Umbilical cord (tissue), 1 donor: ENCODE measurements at regions not wholly inside any gene's neighbourhood (a gene's known extent, or its start where the extent isn't known, plus 50 kb on each side); places are given as distances from the start of the nearest gene placed in this dataset.
A peak's percentile ranks its signal among the peaks of the same experiment; 100 is the strongest.
"Not testable (repeated sequence)": the region's sequence is repeated elsewhere in the genome, so short reads cannot be mapped to it uniquely, and the experiment has no call there.

Experiments
- DNase-seq: peaks from one replicate; pipeline ENCODE4 v3.0.0-alpha.2; 2015; ENCODE audit warnings: low spot score

DNA sequence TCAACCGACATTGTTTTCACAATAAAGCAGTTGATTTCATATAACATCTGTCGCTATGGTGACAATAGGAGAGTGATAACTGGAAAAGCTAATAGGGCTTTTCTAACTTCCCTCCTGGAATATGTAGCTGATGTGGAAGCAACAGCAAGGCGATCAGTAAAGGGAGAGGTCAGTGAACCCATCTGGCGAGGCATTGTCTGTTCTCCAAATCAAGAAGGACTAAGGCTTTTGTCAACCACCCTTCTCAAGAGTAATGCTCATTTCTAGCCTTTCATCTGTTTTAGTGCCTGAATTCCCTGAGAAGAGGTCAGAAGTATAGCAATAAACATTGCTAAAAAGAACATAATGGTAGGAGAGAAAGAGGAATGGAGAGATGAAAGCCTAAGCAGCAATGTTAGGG is 201.3 kb downstream of the AKAP7 start:
- no peak for DNase-seq

DNA sequence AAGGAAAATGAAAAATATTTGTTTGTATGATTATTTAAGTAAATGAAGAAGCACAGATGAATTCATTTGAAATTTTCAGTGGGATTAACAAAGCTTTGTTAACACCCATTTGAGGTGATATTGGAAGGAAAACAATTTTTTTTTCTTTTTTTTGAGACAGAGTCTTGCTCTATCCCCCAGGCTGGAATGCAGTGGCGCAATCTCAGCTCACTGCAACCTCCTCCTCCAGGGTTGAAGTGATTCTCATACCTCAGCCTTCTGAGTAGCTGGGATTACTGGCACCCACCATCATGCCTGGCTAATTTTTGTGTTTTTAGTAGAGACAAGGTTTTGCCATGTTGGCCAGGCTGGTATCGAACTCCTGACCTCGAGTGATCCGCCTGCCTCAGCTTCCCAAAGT is 211.6 kb downstream of the AKAP7 start:
- DNase-seq = not testable (repeated sequence)

DNA sequence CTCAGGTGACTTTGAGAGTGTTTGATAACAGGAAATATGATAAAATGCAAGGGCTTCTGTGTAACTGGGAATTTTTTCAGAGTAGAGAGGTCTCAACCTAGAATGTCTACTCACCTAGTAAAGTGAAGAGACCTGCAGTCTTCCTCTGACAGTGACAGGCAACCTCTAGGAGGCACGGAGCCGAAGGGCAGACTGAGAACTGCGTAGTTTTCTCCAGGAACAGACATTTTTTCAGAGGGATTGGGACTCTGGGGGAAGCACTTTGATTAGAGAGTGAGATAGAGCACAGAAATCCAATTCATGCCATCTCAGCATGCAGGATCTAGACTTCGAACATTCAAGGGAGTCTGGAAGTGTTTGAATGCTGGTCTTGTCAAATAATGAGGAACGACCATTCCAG is 213.3 kb downstream of the AKAP7 start:
- DNase-seq = no peak

DNA sequence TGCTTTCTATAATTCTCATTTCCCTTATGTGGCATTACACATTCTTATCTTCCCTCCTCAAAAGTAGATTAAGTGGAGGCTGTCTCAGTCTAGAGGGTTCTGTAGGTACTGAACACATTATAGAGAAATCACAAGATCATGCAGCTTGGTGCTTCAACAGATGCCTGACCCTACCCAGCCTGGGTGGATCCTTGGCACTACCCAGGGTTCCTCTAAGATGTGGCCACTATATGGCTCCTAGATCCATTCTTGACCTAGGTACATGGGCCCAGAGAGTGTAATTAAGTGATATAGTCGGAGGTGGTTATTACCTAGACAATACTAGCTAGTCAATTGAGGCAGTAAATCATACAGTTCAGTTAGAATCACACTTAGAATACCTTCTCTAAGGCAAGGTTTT is 213.9 kb downstream of the AKAP7 start:
- DNase-seq = no peak

DNA sequence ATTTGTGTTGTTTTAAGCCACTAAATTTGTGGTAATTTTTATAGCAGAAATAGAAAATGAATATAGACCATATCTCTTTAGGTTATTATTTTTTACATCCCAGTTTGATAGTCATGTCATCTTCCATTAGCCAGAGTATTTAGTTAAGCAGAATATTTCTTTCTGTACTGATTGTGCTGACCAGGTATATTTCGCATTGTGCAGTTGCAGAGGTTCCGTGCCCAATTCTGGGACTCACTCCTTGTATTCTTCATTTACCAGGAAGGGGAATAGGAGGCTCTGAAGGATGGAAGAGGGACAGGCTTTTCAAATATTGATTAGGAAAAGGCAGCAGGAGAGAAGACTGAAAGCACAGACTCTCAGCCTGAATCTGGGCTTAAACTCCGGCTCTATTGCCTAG is 217.8 kb downstream of the AKAP7 start:
- DNase-seq = no peak

DNA sequence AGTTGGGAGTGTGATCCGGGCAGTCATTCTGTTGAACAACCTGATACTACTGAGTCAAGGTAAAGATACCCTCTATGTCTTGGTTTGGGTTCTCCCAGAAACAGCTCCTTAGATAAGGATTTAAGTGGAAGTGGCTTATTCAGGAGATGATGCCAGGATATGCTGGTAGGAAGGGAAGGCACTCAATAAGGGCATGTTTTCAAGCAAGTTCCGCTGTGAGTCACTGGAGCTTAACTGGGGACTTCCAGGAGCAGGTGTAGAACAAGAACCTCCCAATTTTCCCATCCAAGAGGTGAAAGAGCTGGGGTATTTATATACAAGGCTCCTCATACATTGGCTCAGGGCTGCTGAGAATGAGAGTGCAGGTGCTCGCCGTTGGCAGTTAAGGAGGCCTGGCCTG is 218.6 kb downstream of the AKAP7 start:
- no peak for DNase-seq

DNA sequence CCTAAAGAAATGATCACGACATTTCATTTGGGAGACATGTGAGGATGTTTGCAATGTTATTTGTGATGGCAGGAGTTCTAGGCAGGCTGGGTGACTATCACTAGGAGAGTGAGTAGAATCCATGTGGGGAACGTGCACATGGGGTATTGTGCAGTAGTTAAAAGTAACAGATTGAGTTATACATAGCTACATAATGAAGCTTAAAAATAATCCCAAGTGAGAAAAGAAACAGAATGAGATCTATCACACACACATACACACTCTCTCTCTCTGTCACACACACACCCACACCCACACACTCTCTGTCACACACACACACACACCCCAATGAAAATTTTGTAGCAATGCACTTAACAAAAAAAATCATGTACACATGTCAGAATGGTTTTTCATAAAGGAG is 218.7 kb upstream of the ARG1 start:
- no peak for DNase-seq

DNA sequence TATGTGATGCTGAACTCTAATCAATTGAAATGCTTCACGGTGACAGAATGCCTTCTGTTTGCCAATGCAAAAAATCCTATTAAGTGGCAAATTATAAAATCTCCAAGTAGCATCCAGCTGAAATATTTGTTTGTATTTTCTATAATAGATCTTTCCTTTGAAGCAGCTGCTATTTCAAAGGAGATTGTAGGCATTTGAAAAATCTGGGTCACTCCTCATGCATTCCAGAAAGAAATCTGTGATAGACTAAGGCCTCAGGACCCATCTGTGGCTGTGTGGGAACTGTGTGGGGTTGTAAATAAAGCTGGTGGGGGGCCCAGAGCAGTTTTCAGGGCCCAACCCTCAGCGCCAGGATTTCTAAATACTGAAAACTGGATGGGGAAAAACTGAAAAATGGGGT is 216.9 kb upstream of the ARG1 start:
- DNase-seq = no peak

DNA sequence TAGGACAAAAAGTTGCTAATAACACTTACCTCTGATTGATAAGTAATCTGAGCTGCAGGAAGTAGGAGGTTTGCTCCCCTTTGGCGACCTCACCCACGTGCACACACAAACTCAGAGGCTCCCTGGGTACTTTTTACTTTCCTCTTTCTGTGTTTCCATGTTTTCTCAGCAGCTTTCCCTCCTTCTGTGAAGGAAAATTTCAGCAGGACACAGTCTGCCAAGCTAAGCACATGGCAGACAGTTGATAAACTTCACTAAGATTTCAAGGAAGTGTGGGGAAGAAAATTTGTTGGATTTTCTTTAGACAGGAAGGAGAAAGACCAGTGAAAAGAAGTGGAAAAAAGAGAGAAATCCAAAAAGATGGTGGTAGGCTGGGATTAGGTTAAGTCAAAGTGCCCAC is 215.5 kb upstream of the ARG1 start:
- DNase-seq = no peak

DNA sequence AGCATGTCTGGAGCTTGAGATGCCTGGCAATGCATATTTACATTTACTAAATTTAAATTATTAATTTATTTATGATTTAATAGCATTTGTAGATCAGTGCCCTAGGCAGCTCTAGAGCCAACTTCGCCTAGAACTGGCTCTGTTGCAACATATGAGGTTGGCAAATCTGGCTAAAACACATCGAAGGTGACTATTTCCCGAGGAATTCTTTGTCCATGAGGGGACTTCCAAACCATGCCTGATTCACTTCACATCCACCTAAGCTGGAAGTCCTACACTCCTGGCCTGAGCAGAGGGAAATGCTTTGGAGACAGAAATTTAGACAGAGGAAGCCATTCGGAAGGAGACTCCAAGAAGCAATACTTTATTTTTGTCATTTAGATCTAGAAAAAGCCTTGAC is 211.0 kb upstream of the ARG1 start:
- DNase-seq = no peak

DNA sequence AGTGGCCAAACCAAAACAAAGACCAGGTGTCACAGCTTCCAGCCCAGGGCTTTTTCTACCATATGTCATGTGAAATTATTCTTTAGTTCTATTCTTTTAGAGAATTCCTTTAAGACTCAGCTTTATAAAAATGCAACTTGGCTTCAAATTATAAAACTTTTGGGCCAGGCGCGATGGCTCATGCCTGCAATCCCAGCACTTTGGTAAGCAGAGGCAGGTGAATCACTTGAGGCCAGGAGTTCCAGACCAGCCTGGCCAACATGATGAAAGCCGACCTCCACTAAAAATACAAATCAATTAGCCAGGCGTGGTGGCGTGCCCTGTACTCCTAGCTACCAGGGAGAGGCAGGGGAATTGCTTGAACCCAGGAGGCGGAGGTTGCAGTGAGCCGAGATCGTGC is 210.3 kb upstream of the ARG1 start:
- no peak for DNase-seq

DNA sequence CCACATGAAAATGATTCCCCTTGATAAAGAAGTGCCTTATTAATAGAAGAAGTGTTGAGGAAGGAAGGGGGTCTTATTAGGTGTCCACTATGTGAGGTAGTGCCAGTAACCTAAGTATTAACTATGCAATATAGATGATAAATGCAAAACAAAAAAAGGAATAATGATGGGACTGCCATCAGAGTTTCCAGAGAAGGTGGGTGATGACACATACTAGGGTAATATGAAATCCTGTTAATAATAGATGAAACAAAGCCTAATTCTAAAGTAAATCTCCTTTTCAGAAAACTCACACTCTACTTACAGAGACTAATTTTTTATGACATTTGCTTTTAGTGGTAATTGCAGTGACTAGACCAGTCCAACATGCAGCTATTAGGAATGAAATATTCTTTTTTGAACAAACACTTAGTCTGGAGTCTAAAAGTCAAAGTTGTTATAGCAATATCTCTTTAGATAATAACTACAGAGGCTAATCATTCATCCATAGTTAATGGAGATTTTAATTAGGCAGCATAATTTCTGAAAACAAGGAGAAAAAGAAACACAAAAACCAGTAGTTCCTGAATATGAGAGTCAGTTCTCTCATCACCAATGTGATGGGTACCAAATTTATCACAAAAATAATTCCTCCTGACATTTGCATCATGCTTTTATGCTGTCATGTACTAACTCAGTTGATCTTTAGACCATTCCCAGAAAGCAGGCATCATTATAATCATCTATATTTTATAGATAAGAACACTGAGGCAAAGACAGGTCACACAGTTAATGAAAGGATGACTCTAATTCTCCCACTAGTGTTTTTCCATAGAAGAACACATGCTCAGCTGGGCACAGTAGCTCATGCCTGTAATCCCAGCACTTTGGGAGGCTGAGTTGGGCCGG is 208.8 kb upstream of the ARG1 start:
- no peak for DNase-seq

DNA sequence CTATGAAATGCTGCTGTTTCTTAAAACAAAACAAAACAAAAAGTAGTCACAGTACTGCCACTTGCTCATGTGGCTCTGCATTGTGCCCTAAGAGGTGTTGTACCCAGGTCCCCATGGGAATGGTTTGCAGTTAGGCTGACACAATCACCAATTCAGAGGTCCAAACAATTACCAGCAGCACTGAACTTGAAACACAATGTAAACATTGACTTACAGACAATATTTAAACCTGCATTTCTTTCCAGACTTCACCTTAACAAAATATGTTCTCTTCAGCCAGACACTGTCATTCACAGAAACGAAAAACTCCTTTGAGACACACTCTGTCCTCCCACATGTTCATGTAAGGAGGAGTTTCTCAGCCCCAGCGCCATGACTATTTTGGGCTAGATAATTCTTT is 206.8 kb upstream of the ARG1 start:
- no peak for DNase-seq

DNA sequence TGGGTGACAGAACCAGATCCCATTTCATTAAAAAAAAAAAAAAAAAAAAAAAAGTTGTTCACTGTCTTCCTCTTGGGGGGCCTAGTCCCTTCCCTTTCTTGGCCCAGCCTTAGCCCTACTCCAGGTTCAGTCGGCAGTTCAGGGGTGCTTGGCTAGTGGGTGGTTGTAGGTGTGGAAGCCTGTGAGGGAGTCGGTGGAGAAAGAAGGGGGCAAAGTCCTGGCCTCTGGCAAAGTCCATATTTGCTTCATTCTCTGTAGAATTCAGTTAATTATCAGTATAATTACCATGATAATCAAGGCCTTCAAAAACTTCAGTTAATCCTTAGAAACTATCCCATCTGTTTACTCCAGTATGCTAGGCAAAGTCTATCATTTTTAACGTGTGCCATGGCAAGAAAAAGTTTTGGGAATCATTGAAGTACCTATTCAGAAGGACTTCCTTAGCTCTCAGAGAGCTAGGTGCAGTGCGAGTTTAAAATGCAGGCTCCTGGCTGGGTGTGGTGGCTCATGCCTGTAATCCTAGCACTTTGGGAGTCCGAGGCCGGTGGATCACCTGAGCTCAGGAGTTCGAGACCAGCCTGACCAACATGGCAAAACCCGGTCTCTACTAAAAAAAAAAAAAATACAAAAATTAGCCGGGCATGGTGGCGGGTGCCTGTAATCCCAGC is 205.7 kb upstream of the ARG1 start:
- DNase-seq = no peak

DNA sequence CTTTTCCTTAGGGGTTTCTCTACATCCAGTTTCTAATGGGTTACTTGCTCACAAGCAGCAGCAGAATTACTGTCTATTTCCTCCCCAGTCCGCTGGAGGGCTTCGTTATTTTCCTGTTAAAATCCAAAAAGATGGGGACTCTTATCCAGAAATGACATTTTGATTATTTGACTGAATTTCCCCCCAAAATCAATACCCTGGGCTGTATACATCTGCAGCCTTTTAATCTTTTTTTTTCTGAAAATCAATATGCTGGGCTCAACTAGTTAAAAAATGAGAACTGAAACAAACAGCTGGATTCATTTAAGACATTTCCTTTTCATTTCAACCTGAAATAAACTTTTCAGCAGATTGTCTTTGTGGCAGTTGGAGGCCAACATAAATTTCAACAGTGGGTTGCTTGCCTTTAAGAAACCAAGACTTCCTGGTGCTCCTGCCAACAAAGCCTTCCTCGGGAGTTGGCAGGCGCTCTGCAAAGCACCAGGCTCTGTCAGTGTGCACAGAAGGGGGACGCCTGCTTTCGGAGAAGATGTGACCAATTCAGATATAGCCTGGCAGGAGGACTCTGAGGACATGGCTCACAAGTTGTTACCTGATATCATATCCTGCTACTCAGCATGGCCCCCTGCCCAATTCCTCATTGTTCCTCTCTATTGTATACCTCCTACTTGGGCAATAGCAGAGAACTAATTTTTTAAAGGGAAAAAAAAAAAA is 204.7 kb upstream of the ARG1 start:
- DNase-seq = peak; percentile 9

DNA sequence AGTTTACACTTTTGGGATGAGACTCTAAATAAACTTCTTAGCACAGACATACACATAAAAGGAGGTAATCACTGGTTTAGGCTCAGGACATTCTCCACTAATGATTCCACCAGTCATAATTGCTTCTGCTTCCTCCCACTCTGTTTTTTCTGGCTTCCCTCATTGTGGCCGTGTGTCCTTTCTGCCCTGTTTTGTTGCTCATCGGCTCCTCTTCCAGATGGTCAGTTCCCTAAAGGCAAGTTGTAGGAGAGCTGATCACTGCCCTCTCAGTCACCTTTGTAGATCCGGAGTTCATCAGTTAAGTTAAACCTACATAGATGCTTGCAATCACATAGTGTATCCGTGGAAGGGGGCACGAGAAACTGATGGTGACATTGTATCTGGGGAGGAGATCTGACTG is 200.5 kb upstream of the ARG1 start:
- DNase-seq = no peak

DNA sequence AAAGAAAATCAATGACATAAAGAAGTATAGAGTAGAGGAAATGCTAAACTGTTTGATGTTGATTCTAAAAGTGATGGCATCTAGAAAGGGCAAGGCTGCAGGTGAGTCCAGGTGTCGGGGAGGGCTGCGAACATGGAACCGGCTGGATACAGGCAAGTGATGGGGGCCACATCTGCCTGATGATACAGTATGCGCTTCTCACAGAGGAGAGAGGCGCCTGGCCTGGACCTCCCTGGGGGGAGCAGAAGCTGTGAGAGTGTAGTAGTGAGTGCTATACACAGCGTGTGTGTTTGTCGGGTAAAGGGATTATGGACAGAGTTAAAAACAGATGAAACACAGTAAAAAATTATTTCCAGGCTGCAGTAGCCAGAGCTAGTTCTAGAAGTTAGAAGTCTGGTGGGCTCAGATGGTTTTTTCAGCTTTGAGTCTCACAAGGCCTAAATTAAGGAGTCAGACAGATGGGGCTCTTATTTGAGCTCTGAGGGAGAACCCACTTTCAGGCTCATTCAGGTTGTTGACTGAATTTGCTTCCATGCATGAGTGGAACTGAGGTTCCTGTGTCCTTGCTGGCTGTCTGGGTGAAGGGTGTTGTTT is 195.8 kb upstream of the ARG1 start:
- no peak for DNase-seq

DNA sequence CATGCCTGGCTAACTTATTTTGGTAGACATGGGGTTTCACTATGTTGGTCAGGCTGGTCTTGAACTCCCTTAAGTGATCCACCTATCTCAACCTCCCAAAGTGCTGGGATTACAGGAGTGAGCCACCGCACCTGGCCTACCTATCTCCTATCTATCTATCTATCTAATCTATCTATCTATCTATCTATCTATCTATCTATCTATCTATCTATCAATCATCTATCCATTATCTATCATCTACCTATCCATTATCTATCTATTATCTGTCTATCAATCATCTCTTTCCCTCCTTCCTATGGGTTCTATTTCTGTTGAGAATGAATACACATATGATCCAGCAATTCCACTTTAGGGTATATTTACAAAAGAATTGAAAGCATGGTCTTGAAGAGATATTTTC is 194.2 kb upstream of the ARG1 start:
- DNase-seq = no peak

DNA sequence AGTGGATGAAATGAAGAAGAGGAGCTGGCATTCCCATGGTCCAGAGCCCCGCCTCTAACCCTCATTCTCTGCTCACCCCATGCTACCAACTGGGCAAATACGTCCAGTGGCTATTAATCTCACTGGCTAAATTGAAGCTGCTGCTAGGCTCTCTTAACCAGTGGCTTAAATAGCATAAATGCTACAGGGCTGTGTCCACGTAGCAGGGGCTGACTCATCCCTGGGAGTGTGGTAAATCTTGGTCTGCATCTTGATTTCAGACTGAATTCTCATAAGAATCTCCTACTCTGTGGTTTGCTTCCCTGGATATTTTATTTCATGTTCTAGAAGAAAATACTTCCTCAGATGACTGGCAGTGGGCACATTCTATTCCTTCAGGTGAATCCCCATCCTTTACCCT is 193.1 kb upstream of the ARG1 start:
- peak; percentile 17 for DNase-seq

DNA sequence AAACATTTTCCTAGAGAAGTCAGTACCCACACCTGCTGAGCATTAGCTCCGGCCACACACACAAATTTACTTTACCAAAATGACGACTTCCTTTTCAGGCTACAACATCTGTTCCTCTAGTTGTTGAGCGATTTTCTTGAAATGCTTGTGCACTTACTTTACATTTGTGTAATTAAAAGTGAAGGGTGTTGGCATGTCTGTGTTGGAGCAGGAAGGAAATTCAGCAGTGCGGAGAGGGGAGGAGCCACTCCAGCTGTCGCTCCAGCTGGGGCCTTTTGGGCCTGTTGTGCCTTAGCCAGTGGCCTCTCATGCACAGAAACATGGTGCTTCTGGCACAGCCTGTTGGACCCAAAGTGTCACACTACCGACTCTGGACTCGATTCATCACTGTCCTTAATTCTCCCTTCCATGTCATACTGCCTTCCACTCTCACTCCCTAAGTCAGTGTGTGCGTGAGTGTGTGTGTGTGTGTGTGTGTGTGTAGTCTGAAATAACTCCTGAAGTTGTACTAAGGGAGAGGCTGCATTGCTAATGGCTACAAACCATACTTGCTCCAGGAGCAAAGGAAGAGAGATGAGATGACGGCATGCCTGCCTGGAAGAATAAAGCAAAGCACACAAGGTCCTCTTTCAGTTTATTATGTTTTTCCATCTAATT is 191.8 kb upstream of the ARG1 start:
- no peak for DNase-seq

DNA sequence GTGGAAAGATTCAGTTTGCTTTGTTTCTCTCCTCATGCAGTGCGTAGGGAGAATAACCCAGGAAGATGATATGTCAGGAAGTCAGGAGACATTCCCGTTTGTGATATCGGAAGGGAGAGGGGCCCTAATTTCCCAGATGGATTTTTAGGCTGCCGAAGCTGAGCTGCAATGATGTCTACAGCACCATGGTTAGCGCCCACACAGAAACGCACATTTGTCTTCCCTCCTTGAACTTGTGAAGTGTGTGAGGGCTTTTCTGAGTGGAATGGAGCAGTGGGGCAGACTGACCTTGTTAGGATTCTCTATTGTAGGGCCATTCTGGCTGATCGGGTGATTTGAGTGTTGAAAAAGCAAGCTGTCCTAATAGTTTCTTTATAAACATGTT is 191.3 kb upstream of the ARG1 start:
- no peak for DNase-seq

DNA sequence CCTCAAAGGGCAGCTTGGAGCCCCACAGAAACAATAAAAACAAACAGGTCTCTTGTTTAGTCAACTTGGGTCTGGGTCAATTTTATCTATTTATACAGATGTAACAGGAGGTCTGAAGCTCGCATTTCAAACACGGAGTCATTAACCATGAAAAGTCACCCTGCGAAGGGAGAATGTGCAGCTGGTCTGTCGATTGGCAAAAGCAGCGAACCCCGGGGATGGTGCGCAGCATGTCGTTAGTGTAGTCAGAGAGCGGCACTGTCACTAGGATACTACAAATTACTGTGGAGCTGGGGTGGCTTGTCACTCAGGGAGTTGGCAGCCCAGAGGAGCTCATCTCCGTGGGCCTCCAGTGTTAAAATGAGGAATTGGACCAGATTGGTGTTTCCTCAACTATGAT is 190.4 kb upstream of the ARG1 start:
- DNase-seq = no peak
